ENCODE measurements at regions not wholly inside any gene's neighbourhood (a gene's known extent, or its start where the extent isn't known, plus 50 kb on each side); places are given as distances from the start of the nearest gene placed in this dataset.

DNA sequence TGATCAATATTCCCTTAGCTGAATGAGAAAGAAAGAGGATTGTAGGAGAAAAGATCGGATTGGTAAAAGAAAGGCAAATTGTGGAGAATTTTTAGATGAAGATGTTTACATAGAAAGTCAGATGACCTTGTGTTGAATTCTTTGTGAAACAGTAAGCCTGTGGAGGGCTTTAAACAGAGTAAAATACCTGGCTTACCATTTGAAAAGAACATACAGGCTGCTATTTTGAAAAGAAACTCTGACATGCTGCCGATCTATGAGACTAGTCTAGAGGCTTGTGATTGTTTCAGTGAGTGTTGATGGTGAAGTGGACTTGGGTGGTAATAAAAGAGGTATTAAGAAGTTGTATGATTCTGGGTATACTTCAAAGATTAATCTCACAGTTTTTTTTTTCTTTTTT, 938.9 kb upstream of the PRR20A start:
- no peak overlapping the region for H3K23ac ChIP-seq (ENCODE audit: low read length)
- no peaks in the 10 kb centered on the region for H3K79me1 ChIP-seq (ENCODE audit: low read length)
- no peaks in the 10 kb centered on the region for H3K36me3 ChIP-seq (ENCODE audit: control insufficient read depth in 1 of 2, insufficient read depth in 2 of 2, low read length in 2 of 2)
- no peak overlapping the region for H3K18ac ChIP-seq (ENCODE audit: low read length)
- no peaks in the 10 kb centered on the region for H3K79me2 ChIP-seq (ENCODE audit: control insufficient read depth, insufficient read depth, low read length, poor library complexity)
- no peak overlapping the region for H3K4ac ChIP-seq (ENCODE audit: low read depth, low read length)
- H3K9me3 ChIP-seq (ENCODE audit: insufficient read depth, low read depth, low read length): no peaks in the 10 kb centered on the region
- H3K14ac ChIP-seq (ENCODE audit: low read length): no peak overlapping the region
- WGBS (ENCODE audit: extremely low coverage, insufficient coverage, insufficient read length): 100% methylated on average over 1 of the region's 2 CpGs
- no peaks in the 10 kb centered on the region for H3K4me1 ChIP-seq (ENCODE audit: control insufficient read depth in 1 of 2, insufficient read depth in 2 of 2, low read length in 2 of 2)
- H3K4me2 ChIP-seq (ENCODE audit: low read length): no peak overlapping the region
- H3K4me3 ChIP-seq (ENCODE audit: low read depth, low read length): no peak overlapping the region
- H2AFZ ChIP-seq (ENCODE audit: insufficient read depth, low read length, poor library complexity): no peak overlapping the region
- DNase-seq: no peak
- no peak overlapping the region for H3K27ac ChIP-seq (ENCODE audit: low read depth, low read length)
- H3K9ac ChIP-seq (ENCODE audit: low read length): no peak overlapping the region
- H2BK5ac ChIP-seq (ENCODE audit: low read depth, low read length, poor library complexity): no peak overlapping the region
- H4K12ac ChIP-seq (ENCODE audit: low read depth, low read length): no peak overlapping the region
- no peaks in the 10 kb centered on the region for H3K27me3 ChIP-seq (ENCODE audit: insufficient read depth, low read length)
- H4K91ac ChIP-seq (ENCODE audit: low read depth, low read length): no peak overlapping the region
- H4K8ac ChIP-seq (ENCODE audit: low read depth, low read length): no peak overlapping the region
- H2AK5ac ChIP-seq (ENCODE audit: low read length): no peak overlapping the region
- H2BK120ac ChIP-seq (ENCODE audit: insufficient read depth, low read length, poor library complexity): no peak overlapping the region
- no peak overlapping the region for H2BK12ac ChIP-seq (ENCODE audit: low read length)

- H3K79me2 ChIP-seq (ENCODE audit: control insufficient read depth, insufficient read depth, low read length, poor library complexity): no peaks in the 10 kb centered on the region
- no peak overlapping the region for H3K18ac ChIP-seq (ENCODE audit: low read length)
- H3K23ac ChIP-seq (ENCODE audit: low read length): no peak overlapping the region
- DNase-seq: no peak
- H3K9me3 ChIP-seq (ENCODE audit: insufficient read depth, low read depth, low read length): no peaks in the 10 kb centered on the region
- H3K14ac ChIP-seq (ENCODE audit: low read length): no peak overlapping the region
- H2AFZ ChIP-seq (ENCODE audit: insufficient read depth, low read length, poor library complexity): no peak overlapping the region
- no peaks in the 10 kb centered on the region for H3K4me1 ChIP-seq (ENCODE audit: control insufficient read depth in 1 of 2, insufficient read depth in 2 of 2, low read length in 2 of 2)
- H3K9ac ChIP-seq (ENCODE audit: low read length): no peak overlapping the region
- H2BK5ac ChIP-seq (ENCODE audit: low read depth, low read length, poor library complexity): no peak overlapping the region
- H2AK5ac ChIP-seq (ENCODE audit: low read length): no peak overlapping the region
- H3K27ac ChIP-seq (ENCODE audit: low read depth, low read length): no peak overlapping the region
- no peak overlapping the region for H3K4me3 ChIP-seq (ENCODE audit: low read depth, low read length)
- H2BK12ac ChIP-seq (ENCODE audit: low read length): no peak overlapping the region
- no CpG with 5 or more reads among the region's 1 CpG for WGBS (ENCODE audit: extremely low coverage, insufficient coverage, insufficient read length)
- H4K91ac ChIP-seq (ENCODE audit: low read depth, low read length): no peak overlapping the region
- no peaks in the 10 kb centered on the region for H3K27me3 ChIP-seq (ENCODE audit: insufficient read depth, low read length)
- no peak overlapping the region for H3K4me2 ChIP-seq (ENCODE audit: low read length)
- H3K4ac ChIP-seq (ENCODE audit: low read depth, low read length): no peak overlapping the region
- H2BK120ac ChIP-seq (ENCODE audit: insufficient read depth, low read length, poor library complexity): no peak overlapping the region
- no peak overlapping the region for H4K12ac ChIP-seq (ENCODE audit: low read depth, low read length)
- no peaks in the 10 kb centered on the region for H3K36me3 ChIP-seq (ENCODE audit: control insufficient read depth in 1 of 2, insufficient read depth in 2 of 2, low read length in 2 of 2)
- H4K8ac ChIP-seq (ENCODE audit: low read depth, low read length): no peak overlapping the region
- H3K79me1 ChIP-seq (ENCODE audit: low read length): no peaks in the 10 kb centered on the region
Measured at GRCh38 chr13:56216221-56216620, 924.5 kb upstream of the PRR20A start.

DNA sequence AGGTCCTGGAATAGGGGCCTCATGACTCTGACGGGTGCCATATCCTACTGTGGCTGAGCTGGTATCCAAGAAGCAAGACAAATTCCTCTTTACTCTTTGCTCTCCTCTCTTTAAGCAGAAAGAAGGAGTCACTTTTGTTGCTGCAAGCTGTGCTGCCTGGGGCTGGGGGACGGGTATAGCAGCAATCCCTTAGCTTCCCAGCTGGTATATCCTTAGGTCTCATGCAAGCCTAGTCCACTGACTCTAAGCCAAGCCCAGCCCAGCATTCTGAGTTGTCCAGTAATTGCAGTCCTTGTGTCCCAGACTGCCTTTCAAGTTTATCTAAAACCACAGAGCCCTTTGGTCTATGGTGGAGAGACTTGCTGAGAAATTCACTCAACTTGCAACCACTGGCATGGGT, 893.0 kb upstream of the PRR20A start:
- Histone ChIP-seq H3K4me2 (ENCODE audit: low read length) (no peak overlapping the region), H4K91ac (ENCODE audit: low read depth, low read length) (no peak overlapping the region), H3K9ac (ENCODE audit: low read length) (no peak overlapping the region), H2BK120ac (ENCODE audit: insufficient read depth, low read length, poor library complexity) (no peak overlapping the region), H3K9me3 (ENCODE audit: insufficient read depth, low read depth, low read length) (peaks cover 2% of the 10 kb centered on the region), H3K4ac (ENCODE audit: low read depth, low read length) (no peak overlapping the region), H3K4me1 (ENCODE audit: control insufficient read depth in 1 of 2, insufficient read depth in 2 of 2, low read length in 2 of 2) (no peaks in the 10 kb centered on the region), H4K8ac (ENCODE audit: low read depth, low read length) (no peak overlapping the region), H3K14ac (ENCODE audit: low read length) (no peak overlapping the region), H2BK5ac (ENCODE audit: low read depth, low read length, poor library complexity) (no peak overlapping the region), H3K27ac (ENCODE audit: low read depth, low read length) (no peak overlapping the region), H2AK5ac (ENCODE audit: low read length) (no peak overlapping the region), H2BK12ac (ENCODE audit: low read length) (no peak overlapping the region), H3K23ac (ENCODE audit: low read length) (no peak overlapping the region), H3K79me1 (ENCODE audit: low read length) (no peaks in the 10 kb centered on the region), H3K79me2 (ENCODE audit: control insufficient read depth, insufficient read depth, low read length, poor library complexity) (no peaks in the 10 kb centered on the region), H4K12ac (ENCODE audit: low read depth, low read length) (no peak overlapping the region), H3K27me3 (ENCODE audit: insufficient read depth, low read length) (no peaks in the 10 kb centered on the region), H2AFZ (ENCODE audit: insufficient read depth, low read length, poor library complexity) (no peak overlapping the region), H3K4me3 (ENCODE audit: low read depth, low read length) (no peak overlapping the region), H3K36me3 (ENCODE audit: control insufficient read depth in 1 of 2, insufficient read depth in 2 of 2, low read length in 2 of 2) (no peaks in the 10 kb centered on the region), H3K18ac (ENCODE audit: low read length) (no peak overlapping the region)
- no CpG with 5 or more reads among the region's 2 CpGs for WGBS (ENCODE audit: extremely low coverage, insufficient coverage, insufficient read length)
- no peak for DNase-seq

DNA sequence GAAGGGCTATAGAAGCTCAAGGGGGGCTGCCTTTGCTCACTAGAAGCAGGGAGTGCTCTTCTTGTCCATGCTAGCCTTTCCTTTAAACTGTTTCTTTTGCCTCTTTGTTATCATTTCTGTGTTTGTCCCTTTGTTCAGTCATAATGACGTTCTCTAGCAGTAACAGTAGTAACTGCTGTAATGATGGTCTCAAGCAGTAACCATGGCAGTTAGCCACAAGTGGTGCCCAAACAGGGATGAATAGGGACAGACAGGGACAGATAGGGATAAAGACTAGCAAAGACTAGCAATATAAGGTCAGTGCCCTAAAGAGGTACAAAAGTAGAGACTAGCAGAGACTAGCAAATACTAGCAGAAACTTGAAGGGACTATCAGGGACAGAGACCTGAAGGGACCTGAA, 869.0 kb upstream of the PRR20A start:
- Histone ChIP-seq H4K8ac (ENCODE audit: low read depth, low read length) (no peak overlapping the region), H2BK120ac (ENCODE audit: insufficient read depth, low read length, poor library complexity) (no peak overlapping the region), H3K18ac (ENCODE audit: low read length) (no peak overlapping the region), H4K91ac (ENCODE audit: low read depth, low read length) (no peak overlapping the region), H4K12ac (ENCODE audit: low read depth, low read length) (no peak overlapping the region), H3K14ac (ENCODE audit: low read length) (no peak overlapping the region), H3K27ac (ENCODE audit: low read depth, low read length) (no peak overlapping the region), H3K36me3 (ENCODE audit: control insufficient read depth in 1 of 2, insufficient read depth in 2 of 2, low read length in 2 of 2) (no peaks in the 10 kb centered on the region), H3K79me2 (ENCODE audit: control insufficient read depth, insufficient read depth, low read length, poor library complexity) (no peaks in the 10 kb centered on the region), H3K4me3 (ENCODE audit: low read depth, low read length) (no peak overlapping the region), H3K9ac (ENCODE audit: low read length) (no peak overlapping the region), H2AFZ (ENCODE audit: insufficient read depth, low read length, poor library complexity) (no peak overlapping the region), H3K4ac (ENCODE audit: low read depth, low read length) (no peak overlapping the region), H3K9me3 (ENCODE audit: insufficient read depth, low read depth, low read length) (no peaks in the 10 kb centered on the region), H3K79me1 (ENCODE audit: low read length) (no peaks in the 10 kb centered on the region), H2BK5ac (ENCODE audit: low read depth, low read length, poor library complexity) (no peak overlapping the region), H3K27me3 (ENCODE audit: insufficient read depth, low read length) (no peaks in the 10 kb centered on the region), H2BK12ac (ENCODE audit: low read length) (no peak overlapping the region), H3K4me2 (ENCODE audit: low read length) (no peak overlapping the region), H3K4me1 (ENCODE audit: control insufficient read depth in 1 of 2, insufficient read depth in 2 of 2, low read length in 2 of 2) (no peaks in the 10 kb centered on the region), H3K23ac (ENCODE audit: low read length) (no peak overlapping the region), H2AK5ac (ENCODE audit: low read length) (no peak overlapping the region)
- WGBS (ENCODE audit: extremely low coverage, insufficient coverage, insufficient read length): no CpG with 5 or more reads among the region's 1 CpG
- no peak for DNase-seq
